HG02938 (cell line): ENCODE measurements at regions not wholly inside any gene's neighbourhood (a gene's known extent, or its start where the extent isn't known, plus 50 kb on each side); places are given as distances from the start of the nearest gene placed in this dataset.
"Not testable (repeated sequence)": the region's sequence is repeated elsewhere in the genome, so short reads cannot be mapped to it uniquely, and the experiment has no call there.

ENCODE experiments used
- ATAC-seq: cut with Tn5 transposase; IDR thresholded peaks from one replicate; pipeline ENCODE4 v1.9.1; 2021; ENCODE audit warnings: mild to moderate bottlenecking, moderate library complexity; ENCODE audit not compliant: unreplicated experiment

DNA sequence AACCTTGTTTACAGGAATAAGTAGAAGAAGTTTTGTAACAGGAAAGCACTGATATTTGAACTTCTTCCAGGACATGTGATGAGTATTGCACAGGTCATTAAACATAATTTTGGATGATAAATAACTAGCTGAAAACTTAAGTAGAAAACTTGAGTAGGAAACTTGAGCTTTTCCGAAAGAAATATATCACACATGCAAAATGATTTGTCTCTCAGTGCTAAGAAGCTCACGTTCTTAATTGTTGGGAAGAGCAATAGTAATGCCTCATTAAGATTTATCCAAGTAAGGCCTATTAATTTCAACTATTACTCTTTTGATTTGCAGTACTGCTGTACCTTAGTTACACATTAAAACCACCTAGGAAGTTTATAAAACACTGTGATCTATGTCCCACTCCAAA lies 1921.9 kb upstream of the LRRTM1 start:
- no peak for ATAC-seq

GRCh38 chr2:82224301-82224940 lies 1919.9 kb upstream of the LRRTM1 start:
- ATAC-seq = no peak

- no peak for ATAC-seq
These were observed 1910.7 kb upstream of the LRRTM1 start for GRCh38 chr2:82215212-82215611.

DNA sequence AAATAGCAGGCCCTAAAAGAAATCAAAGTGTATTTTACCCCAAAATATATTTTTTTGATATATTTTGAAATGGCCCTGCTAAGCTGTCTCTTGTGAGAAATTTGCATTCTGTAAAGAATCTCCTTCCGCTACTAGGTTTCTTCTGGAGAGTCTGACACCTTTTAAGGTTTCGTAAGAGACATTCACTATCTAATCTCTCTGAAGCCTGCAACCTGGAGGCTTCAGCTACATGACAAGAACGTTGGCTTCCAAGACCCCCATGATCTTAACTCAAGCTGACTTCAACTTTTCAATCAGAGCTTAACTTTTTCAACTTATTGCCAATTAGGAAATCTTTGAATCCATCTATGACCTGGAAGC lies 1894.9 kb upstream of the LRRTM1 start:
- no peak for ATAC-seq

DNA sequence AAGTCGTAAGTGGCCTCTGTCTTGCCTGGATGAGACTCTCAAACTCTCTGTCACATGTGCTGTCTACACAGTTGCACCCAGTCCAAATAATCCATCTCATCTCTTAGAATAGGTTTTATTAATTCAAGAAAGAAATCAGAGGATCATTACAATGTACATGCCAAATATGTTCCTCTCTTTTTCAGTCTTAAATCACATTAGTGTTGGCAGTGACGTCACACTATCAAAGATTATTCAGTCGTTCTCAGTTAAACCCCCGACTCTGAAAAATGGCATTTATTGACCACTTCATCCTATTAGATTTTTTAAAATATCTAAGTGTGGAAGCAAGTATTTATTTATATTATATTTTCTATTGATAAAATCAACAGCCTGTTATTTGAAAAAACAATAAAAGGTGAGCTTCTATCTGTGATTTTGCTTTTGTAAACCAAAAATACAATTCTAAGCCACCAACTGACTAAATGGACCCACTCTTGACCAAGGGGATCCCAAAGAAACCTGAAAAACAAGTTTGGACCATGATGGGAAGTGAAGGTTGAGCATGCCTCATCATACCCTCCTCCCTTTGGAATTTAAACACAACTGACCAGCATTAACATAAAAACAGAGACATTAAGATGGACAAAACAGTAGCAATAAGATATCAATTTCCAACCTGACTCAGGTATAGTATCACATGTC lies 1894.4 kb upstream of the LRRTM1 start:
- no peak for ATAC-seq

- ATAC-seq = no peak
These were observed 1877.7 kb upstream of the LRRTM1 start for GRCh38 chr2:82182270-82182669.

GRCh38 chr2:82175210-82175609 lies 1870.7 kb upstream of the LRRTM1 start:
- not testable (repeated sequence) for ATAC-seq

- ATAC-seq = no peak
These were observed 1867.9 kb upstream of the LRRTM1 start for GRCh38 chr2:82172483-82172882.

DNA sequence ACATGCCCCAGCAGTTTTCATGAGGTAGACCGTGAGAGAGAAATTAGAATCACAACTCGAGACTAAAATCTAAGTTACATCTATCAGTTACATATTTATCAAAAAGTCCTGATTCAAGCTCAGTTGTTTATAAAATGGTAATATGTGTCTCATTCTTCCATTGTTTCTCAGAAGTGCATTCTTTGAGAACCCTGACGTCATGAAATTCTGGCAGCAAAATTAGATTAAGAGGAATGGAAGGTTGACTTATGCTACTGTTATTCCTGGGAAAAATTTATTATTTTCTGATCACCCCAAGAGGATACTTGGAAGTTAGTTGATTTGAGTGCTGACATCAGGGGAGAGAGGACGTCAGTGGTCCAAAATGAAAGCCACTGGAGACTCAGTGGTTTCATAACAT lies 1864.8 kb upstream of the LRRTM1 start:
- ATAC-seq = no peak

DNA sequence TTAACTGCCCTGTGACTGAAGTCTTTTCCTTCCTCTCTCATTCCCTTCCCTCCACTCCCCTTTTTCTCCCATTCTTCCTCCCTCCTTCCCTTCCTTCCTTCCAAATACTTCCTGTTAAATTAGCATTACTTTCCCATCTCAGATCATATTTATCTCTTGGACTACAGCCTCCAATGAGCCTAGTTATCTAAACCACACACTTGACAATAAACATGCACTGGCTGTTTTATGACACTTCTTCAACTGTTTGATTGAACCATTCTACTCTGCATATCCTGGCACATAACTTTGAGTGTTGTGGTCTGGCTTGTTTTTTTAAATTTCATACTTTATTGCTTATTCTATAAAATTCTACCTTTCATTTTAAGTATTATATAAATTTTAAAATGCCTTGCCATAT lies 1860.8 kb upstream of the LRRTM1 start:
- no peak for ATAC-seq

- ATAC-seq = no peak
These were observed 1853.6 kb upstream of the LRRTM1 start for GRCh38 chr2:82158150-82158549.

- no peak for ATAC-seq
These were observed 1850.9 kb upstream of the LRRTM1 start for GRCh38 chr2:82155469-82155868.

- no peak for ATAC-seq
These were observed 1838.8 kb upstream of the LRRTM1 start for GRCh38 chr2:82143343-82143742.

- ATAC-seq = no peak
These were observed 1835.5 kb upstream of the LRRTM1 start for GRCh38 chr2:82139979-82140611.

DNA sequence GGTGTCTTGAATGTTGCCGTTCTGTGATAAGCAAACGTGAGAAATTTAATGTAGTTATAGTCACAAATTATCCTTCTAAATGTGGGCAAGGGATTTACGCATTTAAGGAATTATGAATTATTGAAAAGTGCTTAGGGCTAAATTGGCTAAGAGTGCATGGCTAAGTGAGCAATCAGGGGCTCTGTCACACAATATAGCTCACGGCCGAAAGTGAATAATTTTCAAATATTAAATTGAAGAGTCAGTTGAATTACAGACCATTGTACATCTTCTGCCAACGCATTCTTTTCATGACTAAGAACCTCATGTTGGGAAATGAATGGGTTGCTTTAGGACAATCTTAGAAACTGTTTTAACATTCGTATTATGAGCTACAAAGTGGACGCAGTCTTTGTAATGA lies 1832.9 kb upstream of the LRRTM1 start:
- no peak for ATAC-seq

- ATAC-seq = no peak
These were observed 1823.5 kb upstream of the LRRTM1 start for GRCh38 chr2:82128051-82128450.

DNA sequence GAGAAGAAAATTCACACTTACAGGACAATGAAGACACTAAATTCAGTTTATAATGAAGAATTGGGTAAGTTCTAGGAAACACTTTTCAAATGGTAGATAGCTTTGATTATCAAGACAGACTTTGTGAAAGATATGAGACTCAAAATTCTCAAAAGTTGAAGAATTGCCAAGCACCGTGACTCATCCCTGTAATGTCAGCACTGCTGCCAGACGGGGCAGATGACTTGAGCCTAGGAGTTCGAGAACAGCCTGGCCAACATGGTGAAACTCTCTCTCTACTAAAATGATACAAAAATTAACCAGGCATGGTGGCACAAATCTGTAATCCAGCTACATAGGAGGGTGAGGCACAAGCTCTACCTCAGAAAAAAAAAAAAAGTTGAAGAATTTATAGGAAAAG lies 1820.1 kb upstream of the LRRTM1 start:
- ATAC-seq = no peak

DNA sequence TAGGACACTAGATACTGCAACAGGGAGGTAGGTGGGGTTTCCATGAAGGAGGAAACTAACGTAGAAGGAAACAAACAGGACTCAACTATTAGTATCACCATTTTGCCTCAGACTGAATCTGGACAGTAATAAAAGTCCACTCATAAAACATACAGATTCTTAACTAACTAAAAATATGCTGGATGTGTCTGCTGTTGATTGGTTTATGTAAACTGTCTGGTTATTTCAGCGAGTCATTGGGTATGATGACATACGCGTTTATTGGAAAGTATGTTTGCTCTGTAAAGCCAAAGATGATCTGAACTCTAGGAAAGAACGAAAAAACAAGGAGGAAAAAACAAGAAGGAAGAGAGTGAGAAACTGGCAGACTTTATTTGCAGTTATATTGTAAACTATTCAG lies 1816.1 kb upstream of the LRRTM1 start:
- no peak for ATAC-seq

DNA sequence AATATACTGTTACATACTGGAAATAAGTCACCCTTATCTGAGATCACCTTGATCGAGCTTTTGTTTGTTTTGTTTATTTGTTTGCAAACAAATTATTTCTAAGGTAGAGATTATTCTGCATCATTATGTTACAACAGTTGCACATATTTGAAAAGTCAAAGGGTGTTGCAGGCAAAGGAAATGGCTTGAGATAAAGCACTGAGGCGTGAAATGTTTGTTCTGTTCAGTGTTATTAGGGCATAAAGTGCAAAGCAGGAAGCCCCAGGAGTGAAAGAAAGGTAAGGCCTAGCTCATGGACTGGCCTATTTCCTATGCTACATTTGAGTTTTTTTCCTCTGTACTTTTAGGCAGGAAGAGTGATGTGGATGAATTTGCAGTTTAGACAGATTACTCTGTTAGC lies 1815.6 kb upstream of the LRRTM1 start:
- ATAC-seq = no peak

DNA sequence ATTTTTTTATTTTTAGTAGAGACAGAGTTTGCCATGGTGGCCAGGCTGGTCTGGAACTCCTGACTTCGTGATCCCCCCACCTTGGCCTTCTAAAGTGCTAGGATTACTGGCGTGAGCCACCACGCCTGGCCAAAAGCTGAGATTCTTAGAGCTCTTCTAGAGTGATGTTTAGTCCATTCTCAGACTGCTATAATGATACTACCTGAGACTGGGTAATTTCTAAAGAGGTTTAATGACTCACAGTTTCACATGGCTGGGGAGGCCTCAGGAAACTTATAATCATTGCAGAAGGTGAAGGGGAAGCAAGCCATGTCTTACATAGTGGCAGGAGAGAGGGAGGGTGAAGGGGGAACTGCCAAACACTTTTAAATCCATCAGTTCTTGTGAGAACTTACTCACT lies 1804.9 kb upstream of the LRRTM1 start:
- no peak for ATAC-seq

- no peak for ATAC-seq
These were observed 1794.1 kb upstream of the LRRTM1 start for GRCh38 chr2:82098617-82099016.

GRCh38 chr2:82089518-82089917 lies 1785.0 kb upstream of the LRRTM1 start:
- ATAC-seq = no peak
